ENCODE measurements at regions not wholly inside any gene's neighbourhood (a gene's known extent, or its start where the extent isn't known, plus 50 kb on each side); places are given as distances from the start of the nearest gene placed in this dataset.

DNA sequence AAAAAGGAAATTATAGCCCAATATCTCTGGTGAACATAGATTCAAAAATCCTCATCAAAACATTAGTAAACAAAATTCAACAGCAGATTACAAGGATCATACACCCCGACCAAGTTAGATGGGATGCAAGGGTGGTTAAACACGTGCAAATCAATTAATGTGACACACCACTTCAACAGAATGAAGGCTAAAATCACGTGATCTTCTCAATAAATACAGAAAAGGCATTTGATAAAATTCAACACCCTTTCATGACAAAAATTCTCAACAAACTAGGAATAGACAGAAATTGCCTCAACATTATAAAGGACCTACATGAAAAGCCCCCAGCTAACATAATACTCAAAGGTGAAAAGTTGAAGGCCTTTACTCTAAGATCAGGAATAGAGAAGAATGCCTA lies 590.8 kb upstream of the FZD8 start:
- TF ChIP-seq, protein P1, sequence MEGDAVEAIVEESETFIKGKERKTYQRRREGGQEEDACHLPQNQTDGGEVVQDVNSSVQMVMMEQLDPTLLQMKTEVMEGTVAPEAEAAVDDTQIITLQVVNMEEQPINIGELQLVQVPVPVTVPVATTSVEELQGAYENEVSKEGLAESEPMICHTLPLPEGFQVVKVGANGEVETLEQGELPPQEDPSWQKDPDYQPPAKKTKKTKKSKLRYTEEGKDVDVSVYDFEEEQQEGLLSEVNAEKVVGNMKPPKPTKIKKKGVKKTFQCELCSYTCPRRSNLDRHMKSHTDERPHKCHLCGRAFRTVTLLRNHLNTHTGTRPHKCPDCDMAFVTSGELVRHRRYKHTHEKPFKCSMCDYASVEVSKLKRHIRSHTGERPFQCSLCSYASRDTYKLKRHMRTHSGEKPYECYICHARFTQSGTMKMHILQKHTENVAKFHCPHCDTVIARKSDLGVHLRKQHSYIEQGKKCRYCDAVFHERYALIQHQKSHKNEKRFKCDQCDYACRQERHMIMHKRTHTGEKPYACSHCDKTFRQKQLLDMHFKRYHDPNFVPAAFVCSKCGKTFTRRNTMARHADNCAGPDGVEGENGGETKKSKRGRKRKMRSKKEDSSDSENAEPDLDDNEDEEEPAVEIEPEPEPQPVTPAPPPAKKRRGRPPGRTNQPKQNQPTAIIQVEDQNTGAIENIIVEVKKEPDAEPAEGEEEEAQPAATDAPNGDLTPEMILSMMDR (conservative IDR thresholded peaks at IDR 0.05; ENCODE audit: low read depth): no peak
- no peak overlapping the region for H3K27ac ChIP-seq
- ChIA-PET POLR2A (ENCODE audit: low non-redundant PET) (no interaction called here), CTCF (no interaction called here)
- no peak for DNase-seq (ENCODE audit: low spot score)

DNA sequence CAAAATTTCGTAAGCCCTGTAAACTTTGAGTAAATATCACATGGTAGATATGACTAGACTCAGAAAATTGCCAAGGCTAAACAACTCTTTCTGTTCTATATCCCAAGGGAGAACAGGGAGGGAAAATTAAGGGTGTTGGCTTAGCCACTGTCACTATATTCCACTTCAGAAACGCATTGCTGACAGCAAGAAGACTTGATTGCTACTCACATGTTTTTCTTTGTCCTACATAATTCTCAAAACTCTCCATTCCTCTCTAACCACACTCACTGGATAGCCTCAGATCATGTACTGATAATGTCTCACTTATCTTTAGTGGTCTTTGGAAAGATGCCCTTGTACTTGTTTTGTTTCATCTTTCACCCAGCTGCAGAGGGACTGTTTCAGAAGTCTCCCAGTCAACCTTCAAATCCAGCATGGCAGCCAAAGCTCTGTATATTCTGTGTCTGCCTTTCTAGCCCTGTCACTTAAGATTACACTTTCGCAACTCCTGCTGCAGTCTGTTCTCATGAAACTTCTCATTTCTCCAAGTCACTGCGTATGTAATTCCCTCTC lies 582.4 kb upstream of the FZD8 start:
- ChIA-PET CTCF (no interaction called here), POLR2A (ENCODE audit: low non-redundant PET) (no interaction called here)
- no peak overlapping the region for H3K27ac ChIP-seq
- DNase-seq (ENCODE audit: low spot score): no peak
- TF ChIP-seq, protein P1 (conservative IDR thresholded peaks at IDR 0.05; ENCODE audit: low read depth): no peak

DNA sequence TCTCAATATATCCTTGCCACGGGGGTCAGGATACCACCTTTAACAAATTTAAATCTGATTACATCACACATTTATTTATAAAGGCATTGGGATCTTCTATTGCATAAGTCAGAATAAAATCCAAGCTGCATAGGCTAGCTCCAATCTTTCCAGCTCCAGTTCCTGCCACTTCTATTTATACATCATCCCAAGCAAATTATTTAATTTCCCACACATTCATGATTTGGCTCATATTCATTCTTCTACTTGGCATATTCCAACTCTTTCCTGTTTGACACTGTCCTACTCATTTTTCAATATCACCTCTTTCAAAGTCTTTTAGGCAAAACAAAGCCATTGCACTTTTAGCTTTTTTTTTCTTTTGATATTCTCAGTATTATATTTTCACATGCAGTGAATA lies 579.0 kb upstream of the FZD8 start:
- no peak for DNase-seq (ENCODE audit: low spot score)
- H3K27ac ChIP-seq: no peak overlapping the region
- TF ChIP-seq, protein P1 (conservative IDR thresholded peaks at IDR 0.05; ENCODE audit: low read depth): no peak
- ChIA-PET POLR2A (ENCODE audit: low non-redundant PET) (no interaction called here), CTCF (interaction anchor here (0.5 to 0.6 kb wide), 2 partner anchors 87 to 586 kb away, joined by 3 to 4 read pairs; no protein-coding TSS in a partner anchor)

DNA sequence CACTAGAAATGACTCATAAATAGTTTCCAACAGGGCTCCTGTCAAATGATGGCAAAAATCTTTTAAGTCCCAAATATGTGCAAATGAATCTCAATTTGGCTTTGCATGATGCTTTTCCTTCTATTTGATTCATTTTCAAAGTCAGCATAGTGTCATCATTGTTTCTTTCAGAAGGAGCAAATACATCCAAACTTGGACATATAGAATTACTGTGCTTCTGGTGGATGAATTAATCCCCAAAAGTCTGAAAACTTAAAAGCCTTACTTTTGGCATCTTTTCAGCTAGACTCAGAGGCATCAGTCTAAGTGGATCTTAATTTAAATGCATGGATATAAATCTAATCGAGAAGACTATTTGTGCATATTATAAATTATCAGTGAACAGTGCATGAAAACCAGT lies 578.1 kb upstream of the FZD8 start:
- ChIA-PET POLR2A (ENCODE audit: low non-redundant PET) (no interaction called here), CTCF (no interaction called here)
- TF ChIP-seq, protein P1 (conservative IDR thresholded peaks at IDR 0.05; ENCODE audit: low read depth): no peak
- no peak overlapping the region for H3K27ac ChIP-seq
- no peak for DNase-seq (ENCODE audit: low spot score)

DNA sequence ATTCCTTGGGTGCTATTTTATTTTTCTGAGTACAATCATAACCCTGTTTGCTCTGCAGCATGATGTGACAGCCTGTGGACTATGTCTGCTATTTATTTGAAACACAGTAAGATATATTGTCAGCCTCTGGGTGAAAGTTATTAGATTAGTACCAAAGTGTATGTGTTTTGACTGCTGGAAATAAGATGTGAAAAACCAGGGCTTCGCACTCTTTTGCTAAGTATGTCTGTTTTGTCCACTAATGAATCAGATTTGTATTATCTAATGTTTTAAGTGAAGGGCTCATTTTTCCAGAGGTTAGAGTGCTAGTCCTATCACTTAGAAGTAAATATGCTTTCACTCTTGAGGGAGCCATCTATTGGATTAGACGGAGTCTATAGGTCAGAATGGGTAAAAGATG lies 569.8 kb upstream of the FZD8 start:
- no peak overlapping the region for H3K27ac ChIP-seq
- no peak for DNase-seq (ENCODE audit: low spot score)
- POLR2A ChIA-PET (ENCODE audit: low non-redundant PET): no interaction called here
- TF ChIP-seq, protein P1 (conservative IDR thresholded peaks at IDR 0.05; ENCODE audit: low read depth): no peak
- CTCF ChIA-PET: no interaction called here

DNA sequence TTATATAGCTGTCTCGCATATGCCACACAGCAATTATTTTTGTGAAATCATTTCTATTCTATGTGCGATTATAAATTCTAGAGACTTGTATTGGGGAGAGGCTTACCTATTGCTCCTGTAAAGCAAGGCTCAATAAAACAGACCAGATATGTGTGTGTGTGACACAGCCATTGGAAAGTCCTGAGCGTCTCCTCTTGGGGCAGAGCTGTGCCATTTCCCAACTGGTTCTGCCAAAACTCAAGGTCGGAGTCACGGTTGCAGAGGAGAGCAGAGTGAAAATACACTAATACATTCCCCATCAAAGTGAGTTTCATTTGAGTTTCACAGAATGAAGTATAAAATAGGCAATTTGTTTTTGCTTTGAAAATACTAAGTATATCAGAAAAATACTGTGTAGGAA lies 567.4 kb upstream of the FZD8 start:
- TF ChIP-seq, protein P1 (conservative IDR thresholded peaks at IDR 0.05; ENCODE audit: low read depth): no peak
- CTCF ChIA-PET: no interaction called here
- DNase-seq (ENCODE audit: low spot score): no peak
- POLR2A ChIA-PET (ENCODE audit: low non-redundant PET): no interaction called here
- no peak overlapping the region for H3K27ac ChIP-seq

DNA sequence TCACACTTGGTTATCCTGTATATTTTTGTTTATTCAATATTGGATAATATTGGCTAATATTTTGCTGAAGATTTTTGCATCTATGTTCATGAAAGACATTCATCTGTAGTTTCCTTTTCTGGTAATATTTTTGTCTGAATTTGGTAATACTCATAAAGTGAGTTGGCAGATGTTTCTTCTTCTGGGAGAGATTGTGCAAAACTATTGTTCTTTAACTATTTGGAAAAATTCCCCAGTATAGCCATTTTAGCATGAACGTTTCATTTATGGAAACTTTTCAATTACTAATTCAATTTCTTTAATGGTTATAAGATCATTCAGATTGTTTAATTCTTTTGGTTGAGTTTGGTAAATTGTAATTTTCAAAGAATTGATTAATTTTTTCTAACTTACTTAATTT lies 560.8 kb upstream of the FZD8 start:
- ChIA-PET POLR2A (ENCODE audit: low non-redundant PET) (no interaction called here), CTCF (interaction anchor here (0.7 kb wide), 1 partner anchor 577 kb away, joined by 3 read pairs; no protein-coding TSS in a partner anchor)
- TF ChIP-seq, protein P1 (conservative IDR thresholded peaks at IDR 0.05; ENCODE audit: low read depth): no peak

More for the DNA sequence above, 560.8 kb upstream of the FZD8 start:
- H3K27ac ChIP-seq: no peak overlapping the region
- no peak for DNase-seq (ENCODE audit: low spot score)

Measured in RWPE1 (cell line).